OCI-LY1 (cell line): ENCODE measurements at regions not wholly inside any gene's neighbourhood (a gene's known extent, or its start where the extent isn't known, plus 50 kb on each side); places are given as distances from the start of the nearest gene placed in this dataset.

ENCODE experiments used
- H2AFZ ChIP-seq: fragments of 200-600 bp; sonication (generic), shearing (Covaris generic); 2 replicates; pipeline ENCODE4 v1.6.0; 2014; ENCODE audit warnings: antibody characterized with exemption, mild to moderate bottlenecking, low read length
- H3F3A ChIP-seq: fragments of 200-600 bp; sonication (generic), shearing (Covaris generic); 2 replicates; pipeline ENCODE4 v1.6.0; 2014; ENCODE audit warnings: mild to moderate bottlenecking, antibody characterized with exemption, low read length, moderate library complexity; ENCODE audit not compliant: insufficient read depth
- H3K27ac ChIP-seq: fragments of 200-600 bp; sonication (generic); 2 replicates; pipeline ENCODE4 v1.5.1; 2014; ENCODE audit warnings: low read length, mixed run types, mild to moderate bottlenecking, low read depth; ENCODE audit not compliant: poor library complexity, severe bottlenecking
- H3K27me3 ChIP-seq: fragments of 200-600 bp; sonication (generic); 2 replicates; pipeline ENCODE4 v1.6.0; 2014; ENCODE audit warnings: antibody characterized with exemption, mild to moderate bottlenecking, low read length, moderate library complexity; ENCODE audit not compliant: insufficient read depth
- H3K36me3 ChIP-seq: fragments of 200-600 bp; sonication (generic); 2 replicates; pipeline ENCODE4 v1.6.1; 2014; ENCODE audit warnings: mild to moderate bottlenecking, antibody characterized with exemption, low read length, moderate library complexity, mixed read lengths; ENCODE audit not compliant: insufficient read depth
- H3K4me1 ChIP-seq: fragments of 200-600 bp; sonication (generic); 2 replicates; pipeline ENCODE4 v1.5.1; 2014; ENCODE audit warnings: mild to moderate bottlenecking, low read length, moderate library complexity; ENCODE audit not compliant: insufficient read depth, severe bottlenecking
- H3K4me2 ChIP-seq: fragments of 200-600 bp; sonication (generic), shearing (Covaris generic); 2 replicates; pipeline ENCODE4 v1.6.1; 2014; ENCODE audit warnings: low read length
- H3K4me3 ChIP-seq: fragments of 200-600 bp; sonication (generic); 2 replicates; pipeline ENCODE4 v1.5.1; 2014; ENCODE audit warnings: low read length, low read depth, mild to moderate bottlenecking, mixed read lengths; ENCODE audit not compliant: poor library complexity, severe bottlenecking
- H3K79me2 ChIP-seq: fragments of 200-600 bp; shearing (Covaris generic); 2 replicates; pipeline ENCODE4 v1.6.1; 2016; ENCODE audit warnings: mixed run types, low read length, mixed read lengths; ENCODE audit not compliant: insufficient read depth
- H3K9ac ChIP-seq: fragments of 200-600 bp; sonication (generic), shearing (Covaris generic); 2 replicates; pipeline ENCODE4 v1.6.1; 2014; ENCODE audit warnings: mild to moderate bottlenecking, low read length, mixed read lengths
- H3K9me2 ChIP-seq: fragments of 200-600 bp; sonication (generic), shearing (Covaris generic); 2 replicates; pipeline ENCODE4 v1.6.1; 2014; ENCODE audit warnings: low read depth, mild to moderate bottlenecking, low read length, mixed read lengths
- H3K9me3 ChIP-seq: fragments of 200-600 bp; shearing (Covaris generic); 2 replicates; pipeline ENCODE4 v1.6.1; 2014; ENCODE audit warnings: low read length, mixed read lengths
- H4K20me1 ChIP-seq: fragments of 200-600 bp; sonication (generic), shearing (Covaris generic); 2 replicates; pipeline ENCODE4 v1.6.0; 2016; ENCODE audit warnings: mild to moderate bottlenecking, low read length; ENCODE audit not compliant: insufficient read depth
- CTCF ChIP-seq: fragments of 200-600 bp; sonication (generic), shearing (Covaris generic); IDR thresholded peaks from 2 replicates; pipeline ENCODE4 v1.5.1; 2017; ENCODE audit warnings: mild to moderate bottlenecking, antibody characterized with exemption, low read length, moderate library complexity, mixed read lengths
- EZH2 ChIP-seq: fragments of 200-600 bp; sonication (generic), shearing (Covaris generic); IDR thresholded peaks from 2 replicates; pipeline ENCODE4 v1.8.0; 2017; ENCODE audit warnings: borderline replicate concordance, mixed run types, mild to moderate bottlenecking, antibody characterized with exemption, low read length, moderate library complexity, mixed read lengths

DNA sequence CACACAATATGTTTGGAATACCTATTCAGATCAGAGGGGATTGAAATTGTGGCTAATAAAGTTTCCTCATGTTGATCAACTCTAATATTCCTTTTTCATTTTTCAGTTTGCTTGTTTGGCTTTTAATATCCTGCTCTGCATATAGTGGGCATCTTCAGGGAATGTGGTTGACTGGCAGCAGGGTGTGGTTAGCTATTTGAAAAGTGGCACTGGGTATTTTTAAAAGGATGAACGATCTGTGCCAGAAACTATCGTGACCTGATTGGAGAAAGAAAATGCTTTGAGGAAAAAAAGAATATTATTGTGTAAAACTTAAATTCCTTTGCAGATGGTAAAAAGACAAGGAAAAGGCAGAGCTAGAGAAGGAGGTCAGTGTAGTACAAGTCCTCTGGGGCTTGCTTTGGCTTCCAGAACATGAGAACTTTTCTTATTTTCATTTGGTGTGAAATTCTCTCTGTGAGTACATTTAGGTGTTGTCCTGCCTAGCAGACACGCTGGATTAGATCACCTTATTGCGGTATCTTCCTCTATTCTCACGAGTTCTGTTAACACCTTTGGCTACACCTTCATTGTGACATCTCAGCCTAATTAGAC is 329.7 kb upstream of the SNX7 start:
- Histone ChIP-seq H3K9me3 (no peaks in the 10 kb centered on the region), H3F3A (no peaks in the 10 kb centered on the region), H3K4me1 (no peaks in the 10 kb centered on the region), H3K79me2 (no peaks in the 10 kb centered on the region), H4K20me1 (no peaks in the 10 kb centered on the region), H3K4me3 (no peak overlapping the region), H2AFZ (no peak overlapping the region), H3K27me3 (no peaks in the 10 kb centered on the region), H3K4me2 (no peak overlapping the region), H3K36me3 (no peaks in the 10 kb centered on the region), H3K27ac (no peak overlapping the region), H3K9me2 (no peaks in the 10 kb centered on the region), H3K9ac (no peak overlapping the region)
- no peak for TF ChIP-seq EZH2
- TF ChIP-seq CTCF: no peak

DNA sequence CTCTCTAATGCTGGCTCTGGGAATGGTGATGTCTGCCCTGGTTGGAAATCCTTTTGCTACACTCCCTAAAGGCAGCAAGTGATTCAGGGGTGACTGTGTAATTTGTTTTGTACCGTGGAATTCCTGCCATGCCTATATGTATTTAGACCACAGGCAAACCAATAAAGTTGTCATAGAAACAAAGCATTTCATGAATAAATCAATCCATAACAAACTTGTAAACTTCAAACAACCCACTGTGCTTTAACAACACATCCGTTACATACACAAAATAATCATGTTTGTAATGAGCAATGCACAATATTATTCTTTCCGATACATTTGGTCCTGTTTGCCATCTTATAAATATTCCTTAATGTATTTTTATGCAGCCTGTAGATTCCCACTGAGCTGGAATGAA is 330.3 kb upstream of the SNX7 start:
- Histone ChIP-seq H3K9ac (no peak overlapping the region), H4K20me1 (no peaks in the 10 kb centered on the region), H3K9me3 (no peaks in the 10 kb centered on the region), H3K4me1 (no peaks in the 10 kb centered on the region), H3K9me2 (no peaks in the 10 kb centered on the region), H3K4me2 (no peak overlapping the region), H3K79me2 (no peaks in the 10 kb centered on the region), H3K4me3 (no peak overlapping the region), H3K36me3 (no peaks in the 10 kb centered on the region), H3F3A (no peaks in the 10 kb centered on the region), H3K27ac (no peak overlapping the region), H2AFZ (no peak overlapping the region), H3K27me3 (no peaks in the 10 kb centered on the region)
- TF ChIP-seq CTCF: no peak
- no peak for TF ChIP-seq EZH2

- H4K20me1 ChIP-seq: no peaks in the 10 kb centered on the region
- no peaks in the 10 kb centered on the region for H3K36me3 ChIP-seq
- no peaks in the 10 kb centered on the region for H3K27me3 ChIP-seq
- no peaks in the 10 kb centered on the region for H3K9me2 ChIP-seq
- no peaks in the 10 kb centered on the region for H3F3A ChIP-seq
- no peak overlapping the region for H2AFZ ChIP-seq
- H3K4me3 ChIP-seq: no peak overlapping the region
- no peaks in the 10 kb centered on the region for H3K79me2 ChIP-seq
- no peaks in the 10 kb centered on the region for H3K9me3 ChIP-seq
- TF ChIP-seq CTCF (no peak), EZH2 (no peak)
- no peak overlapping the region for H3K27ac ChIP-seq
- no peak overlapping the region for H3K9ac ChIP-seq
- no peak overlapping the region for H3K4me2 ChIP-seq
- H3K4me1 ChIP-seq: no peaks in the 10 kb centered on the region
These were observed 331.3 kb upstream of the SNX7 start for GRCh38 chr1:98330224-98330623.
